Liver (tissue), 8 donors: ENCODE measurements at regions not wholly inside any gene's neighbourhood (a gene's known extent, or its start where the extent isn't known, plus 50 kb on each side); places are given as distances from the start of the nearest gene placed in this dataset.

Source experiments
- DNase-seq: peaks from one replicate; pipeline ENCODE4 v3.0.0-alpha.2; 2017; ENCODE audit warnings: low spot score
- H3K27ac ChIP-seq, 2 donors: one replicate each; pipeline ENCODE4 v1.7.0; 2013; ENCODE audit warnings: inconsistent platforms in 2 of 2, low read length in 2 of 2, control low read depth in 1 of 2, low read depth in 1 of 2, mild to moderate bottlenecking in 1 of 2
- H3K27me3 ChIP-seq, 4 donors: one replicate each; pipeline versions ENCODE4 v1.6.1 to v1.7.0; 2013; ENCODE audit warnings: low read length in 3 of 4, inconsistent platforms in 1 of 4, mild to moderate bottlenecking in 1 of 4, moderate library complexity in 1 of 4; ENCODE audit not compliant: control insufficient read depth in 4 of 4, insufficient read depth in 4 of 4
- H3K36me3 ChIP-seq, 4 donors: one replicate each; pipeline versions ENCODE4 v1.6.1 to v1.7.0; 2013; ENCODE audit warnings: low read length in 3 of 4, mild to moderate bottlenecking in 3 of 4, low read depth in 1 of 4, moderate library complexity in 1 of 4; ENCODE audit not compliant: control insufficient read depth in 4 of 4, insufficient read depth in 3 of 4
- H3K4me1 ChIP-seq, 4 donors: one replicate each; pipeline versions ENCODE4 v1.6.1 to v1.7.0; 2013; ENCODE audit warnings: low read length in 3 of 4, mild to moderate bottlenecking in 3 of 4, moderate library complexity in 1 of 4; ENCODE audit not compliant: control insufficient read depth in 4 of 4, insufficient read depth in 4 of 4
- H3K4me3 ChIP-seq, 3 donors: one replicate each; pipeline versions ENCODE4 v1.6.1 to v1.7.0; 2013; ENCODE audit warnings: low read length in 3 of 3, control low read depth in 1 of 3, low read depth in 1 of 3, mild to moderate bottlenecking in 1 of 3
- H3K9ac ChIP-seq, 2 donors: one replicate each; pipeline ENCODE4 v1.7.0; 2013; ENCODE audit warnings: low read length in 2 of 2, mild to moderate bottlenecking in 2 of 2, moderate library complexity in 2 of 2, control low read depth in 1 of 2, low read depth in 1 of 2
- H3K9me3 ChIP-seq, 4 donors: one replicate each; pipeline versions ENCODE4 v1.6.1 to v1.7.0; 2013; ENCODE audit warnings: low read length in 3 of 4; ENCODE audit not compliant: control insufficient read depth in 4 of 4
- ATF3 ChIP-seq: IDR thresholded peaks from 2 replicates; pipeline ENCODE4 v1.6.1; 2016; ENCODE audit warnings: antibody characterized with exemption
- CTCF ChIP-seq: fragments of 150-350 bp; IDR thresholded peaks from 2 replicates; pipeline ENCODE4 v1.5.1; 2017; ENCODE audit warnings: improper control_type of control experiment, low read depth, low read length; ENCODE audit not compliant: missing input control
- GABPA ChIP-seq, 2 donors: IDR thresholded peaks in 1 of 2; conservative IDR thresholded peaks in 1 of 2; 2 replicates each; pipeline ENCODE4 v1.6.1; 2016; ENCODE audit warnings: antibody characterized with exemption in 2 of 2, mild to moderate bottlenecking in 1 of 2, moderate library complexity in 1 of 2
- HNF4A ChIP-seq, 2 donors: conservative IDR thresholded peaks; 2 replicates each; pipeline ENCODE4 v1.6.1; 2016; ENCODE audit warnings: antibody characterized with exemption in 2 of 2, mild to moderate bottlenecking in 2 of 2
- JUND ChIP-seq, 2 donors: IDR thresholded peaks; 2 replicates each; pipeline ENCODE4 v1.6.1; 2016; ENCODE audit warnings: antibody characterized with exemption in 2 of 2
- MAX ChIP-seq: IDR thresholded peaks from 2 replicates; pipeline ENCODE4 v1.6.1; 2016; ENCODE audit warnings: antibody characterized with exemption
- NR2F2 ChIP-seq: IDR thresholded peaks from 2 replicates; pipeline ENCODE4 v1.6.1; 2016; ENCODE audit warnings: antibody characterized with exemption
- REST ChIP-seq: IDR thresholded peaks from 2 replicates; pipeline ENCODE4 v1.6.1; 2016; ENCODE audit warnings: antibody characterized with exemption, mild to moderate bottlenecking
- RXRA ChIP-seq, 2 donors: IDR thresholded peaks; 2 replicates each; pipeline ENCODE4 v1.6.1; 2017 to 2018; ENCODE audit warnings: antibody characterized with exemption in 2 of 2, mild to moderate bottlenecking in 1 of 2
- SP1 ChIP-seq: IDR thresholded peaks from 2 replicates; pipeline ENCODE4 v1.6.1; 2018; ENCODE audit warnings: antibody characterized with exemption, mild to moderate bottlenecking
- YY1 ChIP-seq: IDR thresholded peaks from 2 replicates; pipeline ENCODE4 v1.6.1; 2016; ENCODE audit warnings: antibody characterized with exemption, mild to moderate bottlenecking
- ZBTB33 ChIP-seq: IDR thresholded peaks from 2 replicates; pipeline ENCODE4 v1.6.1; 2016; ENCODE audit warnings: antibody characterized with exemption
- WGBS: extraction: QIAGEN DNeasy Blood & Tissue Kit; methylation state at CpG from one replicate; pipeline ENCODE4 v1.1.7; 2013; 5-methylcytosine and 5-hydroxymethylcytosine counted together
- donor health status: healthy.
- donor health status: healthy.
- donor health status: healthy.
- donor health status: healthy.
- donor health status: healthy.

GRCh38 chr22:48049116-48049515 lies 1286.7 kb downstream of the TBC1D22A start:
- WGBS = 65% methylated on average over 10 of the region's 10 CpGs
- Histone ChIP-seq H3K27ac (no peak overlapping the region), H3K36me3 (no peaks in the 10 kb centered on the region), H3K27me3 (peaks cover 0 to 7% (median 0%) of the 10 kb centered on the region in 4 donors), H3K9ac (no peak overlapping the region), H3K4me1 (no peaks in the 10 kb centered on the region), H3K9me3 (no peaks in the 10 kb centered on the region), H3K4me3 (no peak overlapping the region)
- DNase-seq = no peak
- TF ChIP-seq YY1 = no peak
- no peak for TF ChIP-seq ZBTB33
- no peak for TF ChIP-seq GABPA (IDR thresholded peaks at IDR 0.05 in 1 of 2, conservative IDR thresholded peaks at IDR 0.05 in 1 of 2)
- TF ChIP-seq HNF4A (conservative IDR thresholded peaks at IDR 0.05) = no peak
- TF ChIP-seq SP1 = no peak
- no peak for TF ChIP-seq NR2F2
- TF ChIP-seq CTCF = no peak
- TF ChIP-seq ATF3 = no peak
- no peak for TF ChIP-seq JUND (IDR thresholded peaks at IDR 0.05)

- no peak for DNase-seq
- 83% methylated on average over 9 of the region's 9 CpGs for WGBS
- H3K9ac ChIP-seq = no peak overlapping the region
- no peak overlapping the region for H3K27ac ChIP-seq
- H3K36me3 ChIP-seq = no peaks in the 10 kb centered on the region
- peaks cover 0 to 7% (median 2%) of the 10 kb centered on the region in 4 donors for H3K27me3 ChIP-seq
- H3K4me1 ChIP-seq = no peaks in the 10 kb centered on the region
- no peak for TF ChIP-seq ATF3
- TF ChIP-seq RXRA (IDR thresholded peaks at IDR 0.05) = no peak
- no peak for TF ChIP-seq NR2F2
- no peaks in the 10 kb centered on the region for H3K9me3 ChIP-seq
- no peak overlapping the region for H3K4me3 ChIP-seq
Measured at GRCh38 chr22:48047722-48048500, 1285.5 kb downstream of the TBC1D22A start.

GRCh38 chr22:48045369-48045768 lies 1282.9 kb downstream of the TBC1D22A start:
- 50% methylated on average over 4 of the region's 4 CpGs for WGBS
- no peaks in the 10 kb centered on the region for H3K9me3 ChIP-seq
- H3K27me3 ChIP-seq = peaks cover 0 to 7% (median 2%) of the 10 kb centered on the region in 4 donors
- H3K27ac ChIP-seq = no peak overlapping the region
- H3K36me3 ChIP-seq = no peaks in the 10 kb centered on the region
- TF ChIP-seq MAX (no peak), SP1 (no peak), CTCF (no peak), REST (no peak), YY1 (no peak)
- H3K4me3 ChIP-seq = no peak overlapping the region
- no peaks in the 10 kb centered on the region for H3K4me1 ChIP-seq
- no peak overlapping the region for H3K9ac ChIP-seq
- DNase-seq = no peak
